ENCODE measurements at regions not wholly inside any gene's neighbourhood (a gene's known extent, or its start where the extent isn't known, plus 50 kb on each side); places are given as distances from the start of the nearest gene placed in this dataset.

DNA sequence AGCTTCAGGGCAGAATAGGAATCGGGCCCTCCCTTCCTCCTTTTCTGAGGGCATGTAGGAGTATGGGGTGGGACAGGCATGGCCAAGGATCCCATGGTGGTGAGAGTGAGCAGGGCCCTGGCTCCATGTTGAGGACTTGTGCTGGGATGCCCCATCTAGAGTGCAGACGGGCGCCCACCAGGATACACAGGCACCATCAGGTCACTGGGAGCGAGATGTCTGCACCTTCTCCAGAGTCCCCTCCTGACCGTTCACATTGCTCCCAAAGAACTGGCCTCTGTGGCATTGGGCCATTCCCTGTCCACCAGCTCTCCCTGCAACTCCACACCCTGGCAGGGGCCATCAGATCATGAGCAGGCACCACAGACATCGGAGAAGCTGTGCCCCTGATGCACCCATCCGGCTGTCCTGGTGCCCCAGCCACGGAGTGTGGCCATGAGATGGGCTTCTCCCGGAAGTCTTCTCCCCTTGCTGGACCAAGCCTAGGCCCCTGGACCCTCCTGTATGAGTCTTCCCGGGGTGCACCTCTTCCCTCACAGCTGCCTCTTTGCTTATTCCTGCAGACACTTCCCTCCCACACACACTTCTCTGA, 195.0 kb downstream of the IRX2 start:
- Histone ChIP-seq H3K27me3 (ENCODE audit: control insufficient read depth, insufficient read depth, low read length) (no peaks in the 10 kb centered on the region), H3K27ac (ENCODE audit: low read depth, low read length) (no peak overlapping the region), H3K4me3 (ENCODE audit: low read depth, low read length) (no peak overlapping the region), H3K9me3 (ENCODE audit: control insufficient read depth, insufficient read depth, low read length) (peaks cover 47% of the 10 kb centered on the region)
- no peak for DNase-seq (ENCODE audit: low read depth, low spot score)
- TF ChIP-seq, protein P1, sequence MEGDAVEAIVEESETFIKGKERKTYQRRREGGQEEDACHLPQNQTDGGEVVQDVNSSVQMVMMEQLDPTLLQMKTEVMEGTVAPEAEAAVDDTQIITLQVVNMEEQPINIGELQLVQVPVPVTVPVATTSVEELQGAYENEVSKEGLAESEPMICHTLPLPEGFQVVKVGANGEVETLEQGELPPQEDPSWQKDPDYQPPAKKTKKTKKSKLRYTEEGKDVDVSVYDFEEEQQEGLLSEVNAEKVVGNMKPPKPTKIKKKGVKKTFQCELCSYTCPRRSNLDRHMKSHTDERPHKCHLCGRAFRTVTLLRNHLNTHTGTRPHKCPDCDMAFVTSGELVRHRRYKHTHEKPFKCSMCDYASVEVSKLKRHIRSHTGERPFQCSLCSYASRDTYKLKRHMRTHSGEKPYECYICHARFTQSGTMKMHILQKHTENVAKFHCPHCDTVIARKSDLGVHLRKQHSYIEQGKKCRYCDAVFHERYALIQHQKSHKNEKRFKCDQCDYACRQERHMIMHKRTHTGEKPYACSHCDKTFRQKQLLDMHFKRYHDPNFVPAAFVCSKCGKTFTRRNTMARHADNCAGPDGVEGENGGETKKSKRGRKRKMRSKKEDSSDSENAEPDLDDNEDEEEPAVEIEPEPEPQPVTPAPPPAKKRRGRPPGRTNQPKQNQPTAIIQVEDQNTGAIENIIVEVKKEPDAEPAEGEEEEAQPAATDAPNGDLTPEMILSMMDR (IDR thresholded peaks at IDR 0.05; ENCODE audit: low read depth, low read length): no peak
- ChIA-PET CTCF (no interaction called here), POLR2A (no interaction called here)

DNA sequence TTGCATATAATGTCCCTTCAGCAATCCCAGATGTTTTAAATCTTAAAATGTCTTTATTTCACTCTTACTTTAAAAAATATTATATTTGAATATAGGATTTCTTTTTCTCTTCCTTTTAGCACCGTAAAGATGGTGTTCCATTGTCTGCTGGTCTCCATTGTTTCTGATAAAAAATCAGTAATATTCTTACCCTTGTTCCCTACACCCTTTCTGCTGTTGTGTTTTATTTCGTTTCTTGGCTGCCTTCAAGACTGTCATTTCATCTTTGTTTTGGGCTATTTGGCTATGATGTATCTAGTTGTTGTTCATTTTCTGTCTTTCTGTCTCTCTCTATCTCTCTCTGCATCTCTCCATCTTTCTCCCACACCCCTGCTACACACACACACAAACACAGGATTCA, 197.9 kb downstream of the IRX2 start:
- POLR2A ChIA-PET: no interaction called here
- no peak overlapping the region for H3K4me3 ChIP-seq (ENCODE audit: low read depth, low read length)
- TF ChIP-seq, protein P1 (IDR thresholded peaks at IDR 0.05; ENCODE audit: low read depth, low read length): no peak
- H3K9me3 ChIP-seq (ENCODE audit: control insufficient read depth, insufficient read depth, low read length): peaks cover 39% of the 10 kb centered on the region
- H3K27me3 ChIP-seq (ENCODE audit: control insufficient read depth, insufficient read depth, low read length): no peaks in the 10 kb centered on the region
- CTCF ChIA-PET: no interaction called here
- no peak for DNase-seq (ENCODE audit: low read depth, low spot score)
- H3K27ac ChIP-seq (ENCODE audit: low read depth, low read length): no peak overlapping the region

DNA sequence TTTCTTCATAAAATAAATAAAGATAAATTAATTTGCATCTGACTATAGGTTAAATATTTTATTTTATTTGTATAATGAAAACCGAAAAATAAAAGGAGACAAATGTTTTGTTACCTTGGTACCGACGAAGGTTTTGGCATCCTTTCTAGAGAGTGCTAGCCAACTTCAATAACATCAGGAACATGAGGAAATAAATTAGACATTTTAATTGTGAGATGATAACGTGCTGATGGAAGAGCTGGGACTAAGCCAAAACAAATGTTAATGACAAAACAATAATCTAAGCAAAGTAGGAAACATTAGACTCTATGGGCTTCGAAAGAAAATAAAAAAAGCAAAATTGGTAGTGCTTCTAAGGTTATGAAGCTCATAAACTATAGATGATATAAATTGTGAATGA, 201.0 kb downstream of the IRX2 start:
- Histone ChIP-seq H3K27ac (ENCODE audit: low read depth, low read length) (no peak overlapping the region), H3K4me3 (ENCODE audit: low read depth, low read length) (no peak overlapping the region), H3K27me3 (ENCODE audit: control insufficient read depth, insufficient read depth, low read length) (no peaks in the 10 kb centered on the region), H3K9me3 (ENCODE audit: control insufficient read depth, insufficient read depth, low read length) (peaks cover 32% of the 10 kb centered on the region)
- DNase-seq (ENCODE audit: low read depth, low spot score): no peak
- TF ChIP-seq, protein P1 (IDR thresholded peaks at IDR 0.05; ENCODE audit: low read depth, low read length): no peak
- ChIA-PET CTCF (no interaction called here), POLR2A (no interaction called here)

DNA sequence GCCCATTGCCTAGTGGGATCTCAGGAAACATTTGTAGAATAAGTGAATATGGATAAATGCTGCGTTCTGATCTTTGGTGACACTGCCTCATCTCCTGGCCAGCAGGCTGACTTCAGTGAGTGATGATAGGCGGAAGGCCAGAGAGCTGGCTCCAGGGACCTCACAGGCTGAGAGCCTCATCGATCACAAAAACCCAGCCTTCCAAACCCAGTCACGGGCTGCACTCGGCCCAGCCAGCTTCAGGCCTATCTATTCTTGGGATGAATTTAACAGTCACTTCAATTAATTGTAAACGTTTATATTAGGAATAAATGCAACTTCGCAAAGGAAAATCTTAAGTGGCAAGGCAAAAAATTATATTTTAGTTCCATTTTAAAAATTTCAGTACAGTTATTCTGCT, 201.6 kb downstream of the IRX2 start:
- DNase-seq (ENCODE audit: low read depth, low spot score): no peak
- ChIA-PET POLR2A (no interaction called here), CTCF (no interaction called here)
- Histone ChIP-seq H3K4me3 (ENCODE audit: low read depth, low read length) (no peak overlapping the region), H3K27ac (ENCODE audit: low read depth, low read length) (no peak overlapping the region), H3K27me3 (ENCODE audit: control insufficient read depth, insufficient read depth, low read length) (no peaks in the 10 kb centered on the region), H3K9me3 (ENCODE audit: control insufficient read depth, insufficient read depth, low read length) (peaks cover 37% of the 10 kb centered on the region)
- TF ChIP-seq, protein P1 (IDR thresholded peaks at IDR 0.05; ENCODE audit: low read depth, low read length): no peak

DNA sequence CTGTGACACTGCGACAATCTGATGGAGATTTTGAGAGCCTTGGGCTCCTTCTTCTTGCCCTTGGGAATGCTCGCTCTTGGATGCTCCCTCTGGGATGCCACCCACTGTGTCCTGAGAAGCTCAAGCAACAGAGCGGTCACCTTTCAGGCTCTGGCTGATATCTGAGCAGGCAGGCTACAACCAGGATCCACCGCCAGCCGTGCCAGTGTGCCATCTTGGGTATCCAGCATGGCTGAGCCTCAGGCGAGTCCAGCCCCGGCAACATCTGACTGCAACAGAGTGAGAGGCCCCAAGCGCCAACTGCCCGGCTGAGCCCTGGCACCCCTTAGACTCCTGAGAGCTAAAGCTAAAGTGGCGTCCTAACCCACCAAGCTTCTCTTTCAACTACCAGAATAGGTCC, 202.1 kb downstream of the IRX2 start:
- Histone ChIP-seq H3K27ac (ENCODE audit: low read depth, low read length) (no peak overlapping the region), H3K9me3 (ENCODE audit: control insufficient read depth, insufficient read depth, low read length) (peaks cover 37% of the 10 kb centered on the region), H3K27me3 (ENCODE audit: control insufficient read depth, insufficient read depth, low read length) (no peaks in the 10 kb centered on the region), H3K4me3 (ENCODE audit: low read depth, low read length) (no peak overlapping the region)
- TF ChIP-seq, protein P1 (IDR thresholded peaks at IDR 0.05; ENCODE audit: low read depth, low read length): no peak
- CTCF ChIA-PET: no interaction called here
- POLR2A ChIA-PET: no interaction called here
- no peak for DNase-seq (ENCODE audit: low read depth, low spot score)
